GM23338 (cell line): ENCODE measurements at regions not wholly inside any gene's neighbourhood (a gene's known extent, or its start where the extent isn't known, plus 50 kb on each side); places are given as distances from the start of the nearest gene placed in this dataset.

Source experiments
- ATAC-seq: fragments of 200-7000 bp; cut with Tn5 transposase; 3 replicates; pipeline ENCODE4 v1.9.1; 2020
- DNase-seq: peaks from one replicate; pipeline ENCODE4 v3.0.0-alpha.2; 2015; ENCODE audit warnings: low spot score
- H2AFZ ChIP-seq: fragments of 200-600 bp; sonication (generic); 2 replicates; pipeline ENCODE4 v1.8.0; 2016; ENCODE audit warnings: antibody characterized with exemption, mild to moderate bottlenecking, moderate library complexity
- H3F3A ChIP-seq: fragments of 200-600 bp; sonication (generic); replicated peaks from 2 replicates; pipeline ENCODE4 v1.8.0; 2017; ENCODE audit warnings: antibody characterized with exemption, mixed run types, low read depth
- H3K27ac ChIP-seq: fragments of 200-600 bp; sonication (generic); 2 replicates; pipeline ENCODE4 v1.6.1; 2016; ENCODE audit warnings: low read depth
- H3K27me3 ChIP-seq: fragments of 200-600 bp; sonication (generic); 2 replicates; pipeline ENCODE4 v1.8.0; 2016; ENCODE audit warnings: mild to moderate bottlenecking, mixed run types, moderate library complexity; ENCODE audit not compliant: insufficient read depth
- H3K36me3 ChIP-seq: fragments of 200-600 bp; sonication (generic); 2 replicates; pipeline ENCODE4 v1.8.0; 2016; ENCODE audit warnings: mild to moderate bottlenecking; ENCODE audit not compliant: insufficient read depth
- H3K4me1 ChIP-seq: fragments of 200-600 bp; sonication (generic); 2 replicates; pipeline ENCODE4 v1.8.0; 2016; ENCODE audit warnings: mild to moderate bottlenecking, moderate library complexity; ENCODE audit not compliant: insufficient read depth
- H3K4me2 ChIP-seq: fragments of 200-600 bp; sonication (generic); 2 replicates; pipeline ENCODE4 v1.7.1; 2017; ENCODE audit warnings: mixed run types
- H3K4me3 ChIP-seq: fragments of 200-600 bp; sonication (generic); 2 replicates; pipeline ENCODE4 v1.6.1; 2016; ENCODE audit warnings: mixed run types
- H3K79me2 ChIP-seq: fragments of 200-600 bp; sonication (generic); replicated peaks from 2 replicates; pipeline ENCODE4 v1.8.0; 2017; ENCODE audit warnings: mild to moderate bottlenecking; ENCODE audit not compliant: insufficient read depth
- H3K9me2 ChIP-seq: fragments of 200-600 bp; sonication (generic); 2 replicates; pipeline ENCODE4 v1.8.0; 2017; ENCODE audit not compliant: insufficient read depth
- H4K20me1 ChIP-seq: fragments of 200-600 bp; sonication (generic); replicated peaks from 2 replicates; pipeline ENCODE4 v1.8.0; 2017; ENCODE audit warnings: mild to moderate bottlenecking; ENCODE audit not compliant: insufficient read depth
- H3K27ac Mint-ChIP-seq: 2 replicates; pipeline ENCODE4 v1.8.0; 2020; ENCODE audit warnings: inconsistent platforms, mild to moderate bottlenecking, moderate library complexity, mixed read lengths
- H3K27me3 Mint-ChIP-seq: 3 replicates; pipeline ENCODE4 v1.8.0; 2022; ENCODE audit warnings: low read depth, mild to moderate bottlenecking, moderate library complexity, mixed read lengths, inconsistent platforms; ENCODE audit not compliant: insufficient read depth, poor library complexity
- H3K36me3 Mint-ChIP-seq: 3 replicates; pipeline ENCODE4 v1.8.0; 2021; ENCODE audit warnings: low read depth, mild to moderate bottlenecking, inconsistent platforms, moderate library complexity, mixed read lengths
- H3K4me1 Mint-ChIP-seq: 3 replicates; pipeline ENCODE4 v1.8.0; 2020; ENCODE audit warnings: mild to moderate bottlenecking, inconsistent platforms, mixed read lengths
- H3K4me3 Mint-ChIP-seq: 3 replicates; pipeline ENCODE4 v1.8.0; 2021; ENCODE audit warnings: moderate library complexity, mild to moderate bottlenecking, inconsistent platforms, mixed read lengths
- H3K9me3 Mint-ChIP-seq: 3 replicates; pipeline ENCODE4 v1.8.0; 2020; ENCODE audit warnings: moderate library complexity, mild to moderate bottlenecking, inconsistent platforms, mixed read lengths
- CREB1 ChIP-seq: fragments of 250-450 bp; sonication (Bioruptor Pico); IDR thresholded peaks from 2 replicates; pipeline ENCODE4 v1.5.0; 2020; ENCODE audit warnings: low read depth, mild to moderate bottlenecking, moderate library complexity
- CTCF ChIP-seq, 2 experiments: fragments of 200-600 bp in 1 of 2; sonication (generic) in 1 of 2; conservative IDR thresholded peaks; 2 replicates each; pipeline versions ENCODE4 v1.5.1 to v1.6.1; 2016 to 2017; ENCODE audit warnings: antibody characterized with exemption in 2 of 2, low read depth in 2 of 2, mild to moderate bottlenecking in 2 of 2, moderate library complexity in 1 of 2
- EZH2phosphoT487 ChIP-seq: fragments of 200-600 bp; sonication (generic); IDR thresholded peaks from one replicate; pipeline ENCODE4 v1.8.1; 2018; ENCODE audit warnings: antibody characterized with exemption; ENCODE audit not compliant: unreplicated experiment
- NANOG ChIP-seq: IDR thresholded peaks from 2 replicates; pipeline ENCODE4 v1.6.1; 2016; ENCODE audit warnings: antibody characterized with exemption, borderline replicate concordance
- POLR2AphosphoS5 ChIP-seq: IDR thresholded peaks from 2 replicates; pipeline ENCODE4 v1.6.1; 2016; ENCODE audit warnings: antibody characterized with exemption, low read depth
- REST ChIP-seq: IDR thresholded peaks from one replicate; pipeline ENCODE4 v1.6.1; 2018; ENCODE audit warnings: antibody characterized with exemption; ENCODE audit not compliant: unreplicated experiment
- ZNF462 ChIP-seq: fragments of 250-450 bp; sonication (Bioruptor Pico); IDR thresholded peaks from 2 replicates; pipeline ENCODE4 v1.5.0; 2020; ENCODE audit warnings: mild to moderate bottlenecking, moderate library complexity

GRCh38 chr1:57549300-57549699, 125.4 kb upstream of the DAB1 start (continued):
- no peak for TF ChIP-seq REST
- TF ChIP-seq CREB1 (CRISPR knock-in tag) = no peak

- H3K9me3 Mint-ChIP-seq = no peaks in the 10 kb centered on the region
- H3K4me3 ChIP-seq = no peak overlapping the region
- ATAC-seq = no peak
- TF ChIP-seq CREB1 (CRISPR knock-in tag) = no peak
- TF ChIP-seq CTCF (conservative IDR thresholded peaks at IDR 0.05; ENCODE audit: low read depth in 2 of 2) = no peak
- TF ChIP-seq REST = no peak
- no peak for TF ChIP-seq ZNF462 (CRISPR knock-in tag)
- TF ChIP-seq EZH2phosphoT487 = no peak
- TF ChIP-seq NANOG = no peak
- TF ChIP-seq POLR2AphosphoS5 = no peak
Measured at GRCh38 chr1:57546549-57547330, 122.9 kb upstream of the DAB1 start.

More at GRCh38 chr1:57546549-57547330, 122.9 kb upstream of the DAB1 start:
- H3K36me3 Mint-ChIP-seq = no peaks in the 10 kb centered on the region
- no peaks in the 10 kb centered on the region for H3K27me3 ChIP-seq
- H3K4me2 ChIP-seq = no peak overlapping the region
- no peak overlapping the region for H2AFZ ChIP-seq
- H3K4me3 Mint-ChIP-seq = no peak overlapping the region
- DNase-seq = no peak
- H4K20me1 ChIP-seq = no peaks in the 10 kb centered on the region
- H3K4me1 ChIP-seq = peaks cover 2% of the 10 kb centered on the region; the same call in 1 of the 2 replicates
- no peaks in the 10 kb centered on the region for H3K36me3 ChIP-seq
- no peak overlapping the region for H3K27ac Mint-ChIP-seq
- H3K27ac ChIP-seq = no peak overlapping the region
- H3K4me1 Mint-ChIP-seq = peaks cover 9% of the 10 kb centered on the region
- H3K9me2 ChIP-seq = no peaks in the 10 kb centered on the region; the same call in 1 of the 2 replicates
- H3F3A ChIP-seq = no peaks in the 10 kb centered on the region
- no peaks in the 10 kb centered on the region for H3K79me2 ChIP-seq
- H3K27me3 Mint-ChIP-seq = peaks cover 2% of the 10 kb centered on the region
